Activated T-cell treated with anti-CD3 and anti-CD28 coated beads, Interleukin-2, amount 50 U/mL, for 72 hours (primary cell): ENCODE measurements at regions not wholly inside any gene's neighbourhood (a gene's known extent, or its start where the extent isn't known, plus 50 kb on each side); places are given as distances from the start of the nearest gene placed in this dataset.

Experiments used
- ATAC-seq, 2 donors: fragments of 150-1000 bp; cut with Tn5 transposase; replicated peaks in 1 of 2; 2 replicates each; pipeline ENCODE4 v1.10.0; 2021; ENCODE audit warnings: moderate library complexity in 2 of 2, mild to moderate bottlenecking in 1 of 2
- DNase-seq, 2 donors: peaks; one replicate each; pipeline ENCODE4 v3.0.0; 2021 to 2022; ENCODE audit warnings: mixed read lengths in 1 of 2
- H3K27ac Mint-ChIP-seq: one replicate; pipeline ENCODE4 v1.8.0; 2022; ENCODE audit warnings: mild to moderate bottlenecking, moderate library complexity, mixed read lengths
- H3K27me3 Mint-ChIP-seq: one replicate; pipeline ENCODE4 v1.8.0; 2022; ENCODE audit warnings: low read depth, mixed read lengths
- H3K36me3 Mint-ChIP-seq, 2 donors: one replicate each; pipeline ENCODE4 v1.8.0; 2022; ENCODE audit warnings: mixed read lengths in 2 of 2, mild to moderate bottlenecking in 1 of 2; ENCODE audit not compliant: insufficient read depth in 2 of 2
- H3K4me1 Mint-ChIP-seq: one replicate; pipeline ENCODE4 v1.8.0; 2022; ENCODE audit warnings: low read depth, mixed read lengths
- H3K4me3 Mint-ChIP-seq, 2 donors: one replicate each; pipeline ENCODE4 v1.8.0; 2022; ENCODE audit warnings: mild to moderate bottlenecking in 2 of 2, mixed read lengths in 2 of 2, moderate library complexity in 2 of 2
- H3K9me3 Mint-ChIP-seq, 2 donors: one replicate each; pipeline ENCODE4 v1.8.0; 2022; ENCODE audit warnings: mixed read lengths in 2 of 2

DNA sequence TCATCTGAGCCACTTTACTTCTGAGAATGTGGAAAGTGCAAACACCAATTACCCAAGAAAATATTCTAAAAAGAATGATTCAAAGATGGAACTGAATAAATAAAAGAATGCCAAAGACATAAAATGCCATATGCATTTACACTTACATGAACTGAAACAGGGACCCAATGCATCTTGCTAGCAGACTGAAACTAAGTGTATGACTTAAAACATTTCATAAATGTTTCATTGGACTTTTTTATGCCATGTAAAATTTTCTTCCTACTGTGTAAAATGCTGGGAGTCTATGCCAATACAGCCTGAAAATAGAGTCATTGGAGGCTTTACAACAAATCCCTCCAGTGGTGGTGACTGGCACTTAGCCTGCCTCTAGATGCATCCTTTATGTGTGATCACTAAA, 735.1 kb upstream of the CCDC54 start:
- Mint-ChIP-seq H3K27me3 (peaks cover 28% of the 10 kb centered on the region), H3K9me3 (no peaks in the 10 kb centered on the region), H3K4me1 (no peaks in the 10 kb centered on the region), H3K27ac (no peak overlapping the region), H3K36me3 (peaks cover 0 to 2% of the 10 kb centered on the region in 2 donors), H3K4me3 (no peak overlapping the region)
- no peak for ATAC-seq
- DNase-seq: no peak

DNA sequence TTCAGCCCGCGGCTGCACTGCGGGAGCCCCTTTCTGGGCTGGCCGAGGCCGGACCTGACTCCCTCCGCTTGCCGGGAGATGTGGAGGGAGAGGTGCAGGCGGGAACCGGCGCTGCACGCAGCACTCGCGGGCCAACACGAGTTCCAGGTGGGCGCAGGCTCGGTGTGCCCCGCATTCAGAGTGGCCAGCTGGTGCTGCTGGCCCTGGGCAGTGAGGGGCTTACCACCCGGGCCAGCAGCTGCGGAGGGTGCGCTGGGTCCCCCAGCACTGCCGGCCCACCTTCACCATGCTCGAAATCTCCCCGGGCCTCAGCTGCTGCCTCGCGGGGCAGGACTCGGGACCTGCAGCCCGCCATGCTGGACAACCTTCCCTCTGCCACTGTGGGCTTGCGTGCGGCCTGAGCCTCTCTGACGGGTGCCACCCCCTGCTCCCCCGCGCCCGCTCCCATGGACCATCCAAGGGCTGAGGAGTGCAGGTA, 733.5 kb upstream of the CCDC54 start:
- no peaks in the 10 kb centered on the region for H3K9me3 Mint-ChIP-seq
- H3K4me3 Mint-ChIP-seq: no peak overlapping the region
- peaks cover 22% of the 10 kb centered on the region for H3K27me3 Mint-ChIP-seq
- H3K27ac Mint-ChIP-seq: no peak overlapping the region
- ATAC-seq: no peak
- DNase-seq: no peak
- no peaks in the 10 kb centered on the region for H3K4me1 Mint-ChIP-seq
- H3K36me3 Mint-ChIP-seq: peaks cover 0 to 2% of the 10 kb centered on the region in 2 donors

DNA sequence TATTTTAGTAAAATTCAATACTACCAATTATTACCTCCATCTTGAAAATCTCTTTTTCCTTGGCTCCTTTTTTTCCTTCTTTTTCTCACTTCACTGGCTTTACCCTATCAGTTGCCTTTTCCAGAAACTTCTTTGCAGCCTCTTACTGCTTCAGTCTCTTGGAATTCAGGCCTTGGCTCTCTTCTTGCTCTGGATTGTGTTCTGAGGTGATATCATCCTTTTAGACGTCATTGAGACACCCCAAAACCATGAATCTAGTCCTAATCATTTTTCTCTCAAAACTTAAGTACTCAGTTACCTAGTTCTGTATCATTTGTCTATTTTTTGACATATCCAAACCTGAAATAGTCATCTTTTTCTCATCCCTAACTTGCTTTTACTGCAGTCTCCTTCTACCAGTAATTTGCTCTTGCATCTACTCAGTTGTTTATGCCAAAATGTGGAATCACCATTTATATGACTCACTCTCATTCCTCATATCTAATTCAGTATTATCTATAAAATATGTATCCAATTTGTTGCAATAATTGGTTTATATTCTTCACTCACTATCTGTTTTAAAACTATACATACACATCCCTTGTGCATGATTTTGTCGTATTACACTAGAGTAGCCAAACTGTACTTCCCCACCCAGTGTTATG, 703.2 kb upstream of the CCDC54 start:
- H3K27me3 Mint-ChIP-seq: no peaks in the 10 kb centered on the region
- no peak overlapping the region for H3K4me3 Mint-ChIP-seq
- no peaks in the 10 kb centered on the region for H3K4me1 Mint-ChIP-seq
- no peaks in the 10 kb centered on the region for H3K36me3 Mint-ChIP-seq
- no peak for DNase-seq
- no peak overlapping the region for H3K27ac Mint-ChIP-seq
- H3K9me3 Mint-ChIP-seq: peaks cover 0 to 7% of the 10 kb centered on the region in 2 donors
- no peak for ATAC-seq

DNA sequence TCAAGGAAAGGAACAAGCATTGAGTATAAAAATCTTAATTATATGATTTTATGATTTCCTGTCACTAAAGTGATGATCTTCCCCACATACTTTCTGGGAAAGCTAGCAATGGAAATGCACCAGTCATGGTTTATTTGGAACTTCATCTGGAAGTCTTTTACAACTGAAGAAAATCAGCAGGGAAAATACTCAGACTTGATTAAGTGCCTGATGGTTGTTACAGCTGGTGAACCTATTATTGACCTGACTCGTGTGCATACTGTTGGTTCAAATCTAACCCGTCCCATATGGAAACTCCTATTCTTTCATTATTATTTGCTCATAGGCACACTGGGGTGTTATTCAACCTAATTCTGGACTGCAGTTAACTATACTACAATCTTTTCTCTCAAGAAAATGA, 701.8 kb upstream of the CCDC54 start:
- H3K36me3 Mint-ChIP-seq: no peaks in the 10 kb centered on the region
- no peaks in the 10 kb centered on the region for H3K4me1 Mint-ChIP-seq
- ATAC-seq: no peak
- H3K27me3 Mint-ChIP-seq: no peaks in the 10 kb centered on the region
- DNase-seq: no peak
- H3K4me3 Mint-ChIP-seq: no peak overlapping the region
- H3K9me3 Mint-ChIP-seq: peaks cover 0 to 7% of the 10 kb centered on the region in 2 donors
- no peak overlapping the region for H3K27ac Mint-ChIP-seq

- ATAC-seq: no peak
- Mint-ChIP-seq H3K4me1 (no peaks in the 10 kb centered on the region), H3K27me3 (no peaks in the 10 kb centered on the region), H3K9me3 (peaks cover 0 to 4% of the 10 kb centered on the region in 2 donors), H3K4me3 (no peak overlapping the region), H3K36me3 (no peaks in the 10 kb centered on the region), H3K27ac (no peak overlapping the region)
- DNase-seq: no peak
These were observed 698.4 kb upstream of the CCDC54 start for GRCh38 chr3:106678657-106679390.

- H3K4me1 Mint-ChIP-seq: no peaks in the 10 kb centered on the region
- no peak for ATAC-seq
- H3K27ac Mint-ChIP-seq: no peak overlapping the region
- no peaks in the 10 kb centered on the region for H3K27me3 Mint-ChIP-seq
- no peak overlapping the region for H3K4me3 Mint-ChIP-seq
- H3K36me3 Mint-ChIP-seq: no peaks in the 10 kb centered on the region
- no peaks in the 10 kb centered on the region for H3K9me3 Mint-ChIP-seq
- DNase-seq: no peak
These were observed 693.2 kb upstream of the CCDC54 start for GRCh38 chr3:106683953-106684620.

- no peaks in the 10 kb centered on the region for H3K27me3 Mint-ChIP-seq
- H3K4me1 Mint-ChIP-seq: no peaks in the 10 kb centered on the region
- H3K9me3 Mint-ChIP-seq: no peaks in the 10 kb centered on the region
- no peaks in the 10 kb centered on the region for H3K36me3 Mint-ChIP-seq
- H3K27ac Mint-ChIP-seq: no peak overlapping the region
- DNase-seq (no peak), ATAC-seq (no peak)
- H3K4me3 Mint-ChIP-seq: no peak overlapping the region
These were observed 691.5 kb upstream of the CCDC54 start for GRCh38 chr3:106685745-106686144.

GRCh38 chr3:106687905-106688304, 689.3 kb upstream of the CCDC54 start:
- DNase-seq: no peak
- H3K4me1 Mint-ChIP-seq: no peaks in the 10 kb centered on the region
- no peak overlapping the region for H3K4me3 Mint-ChIP-seq
- H3K36me3 Mint-ChIP-seq: no peaks in the 10 kb centered on the region
- H3K27me3 Mint-ChIP-seq: peaks cover 7% of the 10 kb centered on the region
- H3K9me3 Mint-ChIP-seq: no peaks in the 10 kb centered on the region
- no peak overlapping the region for H3K27ac Mint-ChIP-seq
- ATAC-seq: no peak

DNA sequence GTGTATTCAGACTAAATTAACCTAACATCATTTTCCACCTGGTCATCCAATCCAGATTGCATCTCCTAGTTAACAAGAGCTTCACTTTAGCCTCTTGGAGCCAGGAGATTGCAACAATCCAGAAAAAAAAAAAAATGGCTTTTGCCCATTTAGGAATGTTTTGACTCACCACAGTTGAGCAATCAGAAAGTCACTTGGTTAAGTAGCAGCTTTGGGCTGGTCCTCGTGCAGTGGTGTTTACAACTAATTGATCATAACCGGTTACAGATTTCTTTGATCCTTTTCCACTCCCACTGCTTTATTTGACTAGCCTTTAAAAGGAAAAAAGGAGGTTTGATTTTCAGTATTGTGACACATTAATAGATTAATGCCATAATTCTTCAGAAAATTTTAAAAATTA, 688.8 kb upstream of the CCDC54 start:
- Mint-ChIP-seq H3K4me1 (no peaks in the 10 kb centered on the region), H3K36me3 (no peaks in the 10 kb centered on the region), H3K4me3 (no peak overlapping the region), H3K9me3 (no peaks in the 10 kb centered on the region), H3K27me3 (peaks cover 7% of the 10 kb centered on the region), H3K27ac (no peak overlapping the region)
- no peak for ATAC-seq
- no peak for DNase-seq

DNA sequence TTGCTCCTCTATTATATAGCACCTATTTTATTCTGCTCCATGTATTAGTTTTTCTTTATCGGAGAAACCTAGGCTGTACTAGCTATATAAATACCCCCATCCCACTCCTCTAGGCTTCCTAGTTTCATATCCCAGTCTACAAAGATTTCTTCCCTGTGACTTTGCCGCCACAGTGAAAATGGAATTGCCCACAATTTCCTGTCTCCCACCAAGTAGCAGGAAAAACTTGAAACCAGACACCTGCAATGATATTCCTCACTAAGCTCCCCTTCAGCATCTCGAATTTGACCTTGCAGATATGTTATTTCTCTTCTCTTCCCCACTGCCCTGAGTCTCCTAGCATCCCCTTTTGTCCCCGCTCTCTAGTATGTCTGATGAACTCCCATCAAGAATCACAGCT, 685.8 kb upstream of the CCDC54 start:
- no peaks in the 10 kb centered on the region for H3K4me1 Mint-ChIP-seq
- no peak overlapping the region for H3K4me3 Mint-ChIP-seq
- DNase-seq (no peak), ATAC-seq (no peak)
- no peaks in the 10 kb centered on the region for H3K36me3 Mint-ChIP-seq
- no peaks in the 10 kb centered on the region for H3K9me3 Mint-ChIP-seq
- no peak overlapping the region for H3K27ac Mint-ChIP-seq
- H3K27me3 Mint-ChIP-seq: peaks cover 7% of the 10 kb centered on the region

- Mint-ChIP-seq H3K4me3 (no peak overlapping the region), H3K4me1 (no peaks in the 10 kb centered on the region), H3K36me3 (no peaks in the 10 kb centered on the region), H3K9me3 (no peaks in the 10 kb centered on the region), H3K27ac (no peak overlapping the region), H3K27me3 (peaks cover 7% of the 10 kb centered on the region)
- DNase-seq (no peak), ATAC-seq (no peak)
These were observed 684.6 kb upstream of the CCDC54 start for GRCh38 chr3:106692624-106693023.

GRCh38 chr3:106699122-106699521, 678.1 kb upstream of the CCDC54 start:
- H3K4me3 Mint-ChIP-seq: no peak overlapping the region
- no peaks in the 10 kb centered on the region for H3K36me3 Mint-ChIP-seq
- peaks cover 0 to 1% of the 10 kb centered on the region in 2 donors for H3K9me3 Mint-ChIP-seq
- no peaks in the 10 kb centered on the region for H3K4me1 Mint-ChIP-seq
- ATAC-seq (no peak), DNase-seq (no peak)
- H3K27ac Mint-ChIP-seq: no peak overlapping the region
- no peaks in the 10 kb centered on the region for H3K27me3 Mint-ChIP-seq

GRCh38 chr3:106700981-106701380, 676.3 kb upstream of the CCDC54 start:
- no peak overlapping the region for H3K4me3 Mint-ChIP-seq
- H3K27me3 Mint-ChIP-seq: no peaks in the 10 kb centered on the region
- no peaks in the 10 kb centered on the region for H3K36me3 Mint-ChIP-seq
- peaks cover 0 to 1% of the 10 kb centered on the region in 2 donors for H3K9me3 Mint-ChIP-seq
- H3K27ac Mint-ChIP-seq: no peak overlapping the region
- no peaks in the 10 kb centered on the region for H3K4me1 Mint-ChIP-seq
- DNase-seq (no peak), ATAC-seq (no peak)
